Neural cell (in vitro differentiated cells): ENCODE measurements at regions not wholly inside any gene's neighbourhood (a gene's known extent, or its start where the extent isn't known, plus 50 kb on each side); places are given as distances from the start of the nearest gene placed in this dataset.

Experiments
- H2AFZ ChIP-seq: fragments of 200-600, 300-800 bp; sonication (generic), shearing (Covaris generic); 2 replicates; pipeline ENCODE4 v1.6.0; 2014; ENCODE audit warnings: low read depth, mild to moderate bottlenecking, antibody characterized with exemption, low read length, moderate library complexity
- H3F3A ChIP-seq: fragments of 200-600 bp; shearing (Covaris generic); 2 replicates; pipeline ENCODE4 v1.6.1; 2016; ENCODE audit warnings: mild to moderate bottlenecking, moderate library complexity, mixed read lengths, antibody characterized with exemption, low read length; ENCODE audit not compliant: insufficient read depth, poor library complexity, severe bottlenecking
- H3K27ac ChIP-seq: fragments of 200-600, 300-800 bp; sonication (generic), shearing (Covaris generic); 2 replicates; pipeline ENCODE4 v1.5.1; 2014; ENCODE audit warnings: mild to moderate bottlenecking, low read length, moderate library complexity
- H3K27me3 ChIP-seq: fragments of 300-800, 200-600 bp; sonication (generic), shearing (Covaris generic); 2 replicates; pipeline ENCODE4 v1.6.0; 2014; ENCODE audit warnings: mild to moderate bottlenecking, low read depth, low read length, moderate library complexity; ENCODE audit not compliant: insufficient read depth
- H3K36me3 ChIP-seq: fragments of 300-800, 200-600 bp; sonication (generic), shearing (Covaris generic); 2 replicates; pipeline ENCODE4 v1.5.1; 2014; ENCODE audit warnings: mild to moderate bottlenecking, antibody characterized with exemption, low read length, moderate library complexity; ENCODE audit not compliant: insufficient read depth
- H3K4me2 ChIP-seq: fragments of 300-800, 200-600 bp; sonication (generic), shearing (Covaris generic); 2 replicates; pipeline ENCODE4 v1.6.0; 2014; ENCODE audit warnings: mild to moderate bottlenecking, low read length
- H3K4me3 ChIP-seq: fragments of 300-800, 200-600 bp; sonication (generic), shearing (Covaris generic); 2 replicates; pipeline ENCODE4 v1.5.1; 2014; ENCODE audit warnings: mild to moderate bottlenecking, low read length, moderate library complexity
- H3K79me2 ChIP-seq: fragments of 200-600 bp; shearing (Covaris generic); replicated peaks from 2 replicates; pipeline ENCODE4 v1.6.0; 2014; ENCODE audit warnings: mild to moderate bottlenecking, low read length, moderate library complexity; ENCODE audit not compliant: insufficient read depth
- H3K9ac ChIP-seq: fragments of 300-800, 200-600 bp; sonication (generic), shearing (Covaris generic); 2 replicates; pipeline ENCODE4 v1.6.1; 2016; ENCODE audit warnings: mild to moderate bottlenecking, low read length, mixed read lengths
- H3K9me2 ChIP-seq: fragments of 200-600 bp; shearing (Covaris generic); 2 replicates; pipeline ENCODE4 v1.6.1; 2016; ENCODE audit warnings: mild to moderate bottlenecking, low read length, mixed read lengths; ENCODE audit not compliant: insufficient read depth
- H3K9me3 ChIP-seq: fragments of 200-600, 300-800 bp; sonication (generic), shearing (Covaris generic); 2 replicates; pipeline ENCODE4 v1.6.1; 2016; ENCODE audit warnings: mild to moderate bottlenecking, mixed run types, low read length, moderate library complexity, mixed read lengths
- H4K20me1 ChIP-seq: fragments of 200-600 bp; shearing (Covaris generic); 2 replicates; pipeline ENCODE4 v1.6.1; 2016; ENCODE audit warnings: mild to moderate bottlenecking, mixed run types; ENCODE audit not compliant: insufficient read depth
- CTCF ChIP-seq: fragments of 450-650 bp; IDR thresholded peaks from 2 replicates; pipeline ENCODE4 v1.5.1; 2014; ENCODE audit warnings: antibody characterized with exemption, mild to moderate bottlenecking, moderate library complexity; ENCODE audit not compliant: poor library complexity, severe bottlenecking
- EP300 ChIP-seq: fragments of 450-650 bp; conservative IDR thresholded peaks from 2 replicates; pipeline ENCODE4 v1.6.1; 2014; ENCODE audit warnings: antibody characterized with exemption, mild to moderate bottlenecking, moderate library complexity; ENCODE audit not compliant: poor library complexity, severe bottlenecking
- EZH2 ChIP-seq: fragments of 200-600, 300-800 bp; shearing (Covaris generic), sonication (generic); IDR thresholded peaks from 2 replicates; pipeline ENCODE4 v1.6.1; 2014; ENCODE audit warnings: antibody characterized with exemption, low read length, borderline replicate concordance, mild to moderate bottlenecking; ENCODE audit not compliant: insufficient read depth, poor library complexity, severe bottlenecking
- MXI1 ChIP-seq: fragments of 450-650 bp; conservative IDR thresholded peaks from 2 replicates; pipeline ENCODE4 v1.6.1; 2014; ENCODE audit warnings: antibody characterized with exemption, mild to moderate bottlenecking; ENCODE audit not compliant: poor library complexity, severe bottlenecking
- POLR2AphosphoS5 ChIP-seq: IDR thresholded peaks from 2 replicates; pipeline ENCODE4 v1.6.1; 2012
- RAD21 ChIP-seq: fragments of 450-650 bp; conservative IDR thresholded peaks from 2 replicates; pipeline ENCODE4 v1.6.1; 2014; ENCODE audit warnings: antibody characterized with exemption, mild to moderate bottlenecking, moderate library complexity
- REST ChIP-seq: IDR thresholded peaks from 2 replicates; pipeline ENCODE4 v1.6.1; 2012; ENCODE audit warnings: borderline replicate concordance
- SMC3 ChIP-seq: fragments of 450-650 bp; conservative IDR thresholded peaks from 2 replicates; pipeline ENCODE4 v1.6.1; 2014; ENCODE audit warnings: antibody characterized with exemption, mild to moderate bottlenecking, moderate library complexity; ENCODE audit not compliant: poor library complexity
- TAF1 ChIP-seq: IDR thresholded peaks from 2 replicates; pipeline ENCODE4 v1.6.1; 2012; ENCODE audit warnings: low read depth

- H3K4me3 ChIP-seq, result no peak overlapping the region
- no peak overlapping the region for H3K4me2 ChIP-seq
- H2AFZ ChIP-seq, result no peak overlapping the region
- H3K27me3 ChIP-seq, result no peaks in the 10 kb centered on the region
- no peaks in the 10 kb centered on the region for H3K9me3 ChIP-seq
- H3F3A ChIP-seq, result no peaks in the 10 kb centered on the region
- H4K20me1 ChIP-seq, result no peaks in the 10 kb centered on the region
- no peaks in the 10 kb centered on the region for H3K79me2 ChIP-seq
- H3K27ac ChIP-seq, result no peak overlapping the region
- no peaks in the 10 kb centered on the region for H3K36me3 ChIP-seq
- no peak overlapping the region for H3K9ac ChIP-seq
- H3K9me2 ChIP-seq, result no peaks in the 10 kb centered on the region
- TF ChIP-seq TAF1 (no peak), RAD21 (no peak), EP300 (no peak)
Measured at GRCh38 chr1:217348960-217349664, 281.8 kb downstream of the GPATCH2 start.

- Histone ChIP-seq H4K20me1 (no peaks in the 10 kb centered on the region), H3F3A (no peaks in the 10 kb centered on the region), H3K79me2 (no peaks in the 10 kb centered on the region), H3K9me3 (no peaks in the 10 kb centered on the region), H3K9ac (no peak overlapping the region), H2AFZ (no peak overlapping the region), H3K4me2 (no peak overlapping the region), H3K9me2 (no peaks in the 10 kb centered on the region), H3K4me3 (no peak overlapping the region), H3K27me3 (no peaks in the 10 kb centered on the region), H3K36me3 (no peaks in the 10 kb centered on the region), H3K27ac (no peak overlapping the region)
- TF ChIP-seq RAD21 (no peak), EP300 (no peak), TAF1 (no peak), MXI1 (no peak), POLR2AphosphoS5 (no peak), REST (no peak)
Measured at GRCh38 chr1:217344712-217345111, 286.2 kb downstream of the GPATCH2 start.

GRCh38 chr1:217343907-217344306 is 287.0 kb downstream of the GPATCH2 start:
- no peaks in the 10 kb centered on the region for H3K9me3 ChIP-seq
- H4K20me1 ChIP-seq, result no peaks in the 10 kb centered on the region
- no peak overlapping the region for H2AFZ ChIP-seq
- H3K27me3 ChIP-seq, result no peaks in the 10 kb centered on the region
- H3F3A ChIP-seq, result no peaks in the 10 kb centered on the region
- H3K9ac ChIP-seq, result no peak overlapping the region
- no peak overlapping the region for H3K4me3 ChIP-seq
- no peak overlapping the region for H3K4me2 ChIP-seq
- H3K9me2 ChIP-seq, result no peaks in the 10 kb centered on the region
- no peak for TF ChIP-seq POLR2AphosphoS5
- TF ChIP-seq SMC3, result no peak
- no peak for TF ChIP-seq CTCF
- TF ChIP-seq REST, result no peak
- no peak for TF ChIP-seq RAD21
- no peak for TF ChIP-seq EZH2
- TF ChIP-seq EP300, result no peak
- no peak for TF ChIP-seq TAF1
- TF ChIP-seq MXI1, result no peak
- H3K27ac ChIP-seq, result no peak overlapping the region
- no peaks in the 10 kb centered on the region for H3K79me2 ChIP-seq
- H3K36me3 ChIP-seq, result no peaks in the 10 kb centered on the region
